Inflammatory macrophage treated with lipopolysaccharide for 1 hour (primary cell): ENCODE measurements at regions not wholly inside any gene's neighbourhood (a gene's known extent, or its start where the extent isn't known, plus 50 kb on each side); places are given as distances from the start of the nearest gene placed in this dataset.
"Not testable (repeated sequence)": the region's sequence is repeated elsewhere in the genome, so short reads cannot be mapped to it uniquely, and the experiment has no call there.

ENCODE experiments used
- DNase-seq, 2 donors: peaks; one replicate each; pipeline ENCODE4 v3.0.0-alpha.2; 2020 to 2022

- DNase-seq = no peak
These were observed 500.3 kb upstream of the ADGRB3 start for GRCh38 chr6:68134796-68135195.

- no peak for DNase-seq
These were observed 506.9 kb upstream of the ADGRB3 start for GRCh38 chr6:68128211-68128610.

- no peak for DNase-seq
These were observed 508.0 kb upstream of the ADGRB3 start for GRCh38 chr6:68127074-68127473.

GRCh38 chr6:68126089-68126749, 508.9 kb upstream of the ADGRB3 start:
- no peak for DNase-seq

DNA sequence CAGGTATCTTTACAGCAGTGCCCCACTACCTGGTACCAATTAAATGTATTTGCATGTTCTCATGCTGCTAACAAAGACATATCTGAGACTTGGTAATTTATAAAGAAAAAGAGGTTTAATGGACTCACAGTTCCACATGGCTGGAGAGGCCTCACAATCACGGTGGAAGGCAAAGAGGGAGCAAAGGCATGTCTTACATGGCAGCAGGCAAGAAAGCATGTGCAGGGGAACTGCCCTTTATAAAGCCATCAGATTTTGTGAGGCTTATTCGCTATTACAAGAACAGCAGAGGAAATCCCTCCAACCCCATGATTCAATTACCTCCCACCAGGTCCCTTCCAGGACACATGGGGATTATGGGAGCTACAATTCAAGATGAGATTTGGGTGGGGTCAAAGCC, 512.1 kb upstream of the ADGRB3 start:
- not testable (repeated sequence) for DNase-seq

GRCh38 chr6:68122032-68122431, 513.0 kb upstream of the ADGRB3 start:
- DNase-seq = no peak

- DNase-seq = not testable (repeated sequence)
These were observed 514.1 kb upstream of the ADGRB3 start for GRCh38 chr6:68120954-68121353.

DNA sequence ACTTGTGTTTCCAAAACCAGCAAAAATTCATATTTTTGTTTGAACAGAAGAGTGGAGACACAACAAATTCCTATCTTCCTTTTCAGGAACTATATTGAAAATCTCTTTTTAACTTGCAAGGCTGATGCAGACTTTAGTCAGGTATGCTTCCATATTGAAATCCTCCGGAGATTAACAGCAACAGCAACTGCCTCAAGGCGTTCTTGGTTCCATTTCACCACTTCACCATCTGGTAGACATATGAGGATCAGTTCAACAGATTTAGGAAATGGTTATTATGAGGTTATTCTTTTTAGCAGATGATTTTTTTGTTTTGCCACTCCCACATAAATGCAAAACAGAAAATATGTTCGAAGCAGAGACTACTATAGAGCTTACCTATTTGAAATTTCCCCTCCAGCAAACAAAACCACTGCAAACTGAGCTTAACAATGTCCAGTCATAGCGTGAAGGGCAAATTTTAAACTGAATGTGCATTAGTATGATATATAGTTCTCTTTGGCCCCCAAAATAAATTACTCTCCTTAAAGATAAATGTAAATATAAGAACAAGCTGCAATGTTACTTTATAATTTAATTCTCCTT, 520.5 kb upstream of the ADGRB3 start:
- DNase-seq = no peak

DNA sequence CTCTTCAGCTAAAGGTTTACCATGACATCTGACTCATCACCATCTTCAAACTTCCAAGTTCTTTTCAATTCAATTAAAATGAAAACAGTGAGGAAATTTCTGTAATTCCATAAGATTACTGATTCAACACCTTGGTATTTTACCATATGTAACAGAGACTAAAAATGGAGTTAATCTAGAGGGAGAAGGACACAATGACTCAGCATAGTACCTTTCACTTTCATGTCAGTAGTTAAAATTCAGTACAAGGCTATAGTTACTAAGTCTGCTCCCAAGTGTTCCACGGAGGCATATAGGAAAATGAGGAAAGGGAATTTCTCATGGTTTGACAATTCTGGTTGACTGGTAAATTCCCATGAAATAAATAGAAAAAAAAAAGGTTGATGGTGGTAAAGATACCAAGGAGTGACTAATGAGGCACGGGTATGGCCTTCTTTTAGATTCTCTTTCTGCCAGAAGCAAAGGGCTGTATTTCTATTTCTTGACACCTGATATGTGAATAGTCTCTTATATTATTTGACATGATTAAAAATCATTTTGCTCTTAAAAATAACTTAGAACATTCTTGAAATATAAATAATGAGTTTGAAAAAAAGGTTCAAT, 526.7 kb upstream of the ADGRB3 start:
- DNase-seq = no peak

DNA sequence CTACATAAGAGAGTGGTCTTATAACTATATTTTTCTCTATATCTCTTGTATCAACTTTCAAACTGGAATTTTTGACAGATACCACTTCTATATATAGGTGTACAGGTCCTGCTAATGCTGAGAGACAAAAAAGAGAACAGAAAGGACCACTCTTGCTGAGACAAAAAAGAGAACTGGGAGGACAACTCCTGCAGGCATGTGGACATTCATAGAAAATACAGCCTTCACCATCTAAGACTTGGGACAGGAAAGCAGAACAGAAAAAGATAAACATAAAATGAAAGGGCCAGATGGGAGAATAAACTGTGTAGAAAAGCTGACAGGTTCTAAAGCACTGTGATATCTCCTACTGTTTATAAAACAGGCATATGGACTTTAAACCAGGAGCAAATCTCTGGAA, 541.0 kb upstream of the ADGRB3 start:
- no peak for DNase-seq

DNA sequence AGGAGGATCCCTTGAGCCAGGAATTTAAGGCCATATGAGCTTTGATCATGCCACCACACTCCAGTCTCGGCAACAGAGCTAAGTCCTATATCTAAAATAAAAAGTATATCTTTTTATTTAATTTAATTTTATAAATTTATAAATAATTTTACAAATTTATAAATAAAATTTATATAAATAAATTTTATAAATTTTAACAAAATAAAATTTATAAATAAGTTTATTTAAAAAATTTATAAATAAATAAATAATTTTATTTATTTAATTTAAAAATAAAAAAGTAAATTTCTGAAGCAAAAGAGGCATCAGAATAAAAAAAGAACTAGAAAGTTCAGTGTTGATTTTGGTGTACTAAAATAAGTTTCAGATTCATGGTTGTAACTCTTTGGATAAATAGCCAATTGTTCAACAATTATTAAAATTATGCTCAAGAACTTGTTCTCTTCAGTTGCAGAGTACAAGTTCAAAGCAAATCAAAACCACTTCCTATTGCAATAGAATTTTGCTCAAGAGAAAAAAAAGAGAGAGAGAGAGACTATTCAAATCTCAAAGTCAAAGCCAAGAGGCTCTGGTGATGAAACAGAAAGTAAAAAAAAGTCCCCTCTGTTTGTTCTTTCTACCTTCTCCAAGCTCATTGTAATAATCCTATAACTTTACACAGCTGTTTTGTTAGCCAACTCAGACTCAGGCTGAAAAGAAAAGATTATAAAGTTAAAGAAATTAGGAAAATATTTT, 547.5 kb upstream of the ADGRB3 start:
- peak in 1 of 2 donors; percentile 2 for DNase-seq

DNA sequence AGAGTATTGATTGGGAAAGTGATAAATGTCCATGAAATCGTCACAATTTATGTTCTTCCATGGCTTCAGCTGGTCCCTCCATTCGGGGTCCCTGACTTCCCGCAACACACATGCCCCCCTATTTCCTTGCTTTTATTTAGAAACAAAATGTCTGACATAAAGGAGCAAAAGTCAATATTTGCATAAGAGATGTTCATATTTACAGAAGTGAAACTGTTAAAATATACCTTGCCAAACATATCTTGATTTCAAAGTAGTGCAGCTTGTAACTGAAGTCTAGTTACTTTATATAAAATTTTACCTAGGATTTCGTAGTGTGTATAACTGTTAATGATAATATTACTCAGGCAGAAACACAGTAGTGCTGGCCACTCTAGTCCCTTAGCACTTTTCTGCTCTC, 548.9 kb upstream of the ADGRB3 start:
- no peak for DNase-seq

DNA sequence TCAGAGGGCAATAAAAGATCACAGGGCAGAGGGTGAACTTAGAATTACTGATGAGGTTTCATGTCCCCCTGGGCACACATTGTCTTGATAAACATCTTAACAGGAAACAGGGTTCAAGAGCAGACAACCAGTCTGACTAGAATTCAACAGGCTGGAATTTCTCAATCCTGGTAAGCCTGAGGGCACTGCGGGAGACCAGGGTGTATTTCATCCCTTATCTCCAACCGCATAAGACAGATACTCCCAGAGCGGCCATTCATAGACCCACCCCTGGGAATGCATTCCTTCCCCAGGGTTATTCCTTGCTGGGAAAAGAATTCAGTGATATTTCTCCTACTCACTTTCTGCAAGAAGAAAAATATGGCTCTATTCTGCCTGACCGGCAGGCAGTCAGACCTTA, 549.5 kb upstream of the ADGRB3 start:
- not testable (repeated sequence) for DNase-seq

- DNase-seq = no peak
These were observed 553.0 kb upstream of the ADGRB3 start for GRCh38 chr6:68082086-68082485.

- DNase-seq = no peak
These were observed 555.0 kb upstream of the ADGRB3 start for GRCh38 chr6:68080074-68080473.

DNA sequence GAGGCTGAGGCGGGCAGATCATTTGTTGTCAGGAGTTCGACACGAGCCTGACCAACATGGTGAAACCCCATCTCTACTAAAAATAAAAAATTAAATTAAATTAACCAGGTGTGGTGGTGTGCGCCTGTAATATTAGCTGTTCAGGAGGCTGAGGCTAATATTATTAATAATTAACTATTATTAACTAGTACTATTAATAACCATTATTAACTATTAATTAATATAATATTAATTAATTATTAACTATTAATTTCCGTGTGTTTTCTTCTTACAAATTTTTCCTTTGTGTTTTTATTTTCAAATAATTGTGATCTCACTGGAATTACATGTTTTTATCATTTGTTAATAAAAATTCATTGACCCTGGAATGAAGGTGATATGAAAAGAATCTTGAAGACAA, 557.4 kb upstream of the ADGRB3 start:
- no peak for DNase-seq

DNA sequence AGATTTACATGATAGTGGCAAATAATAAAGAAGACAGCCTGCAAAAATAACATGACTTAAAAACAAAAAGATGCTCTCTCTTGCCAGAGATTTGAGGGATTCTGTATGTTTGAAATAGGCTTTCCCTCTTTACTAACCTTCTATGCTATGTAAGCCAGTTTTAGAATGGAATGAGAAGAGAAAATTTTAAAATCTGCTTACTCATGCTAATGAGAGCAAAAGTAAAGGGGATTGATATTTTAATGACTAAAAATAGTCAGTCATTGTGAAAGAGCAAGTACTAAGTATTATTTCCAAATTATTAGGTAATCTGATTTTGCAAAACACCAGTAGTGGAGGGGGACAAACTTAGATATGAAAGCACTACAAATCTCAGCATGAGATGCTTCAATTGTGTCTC, 563.3 kb upstream of the ADGRB3 start:
- DNase-seq = no peak

GRCh38 chr6:68069921-68070710, 565.0 kb upstream of the ADGRB3 start:
- DNase-seq = no peak

- DNase-seq = no peak
These were observed 575.2 kb upstream of the ADGRB3 start for GRCh38 chr6:68059899-68060298.

DNA sequence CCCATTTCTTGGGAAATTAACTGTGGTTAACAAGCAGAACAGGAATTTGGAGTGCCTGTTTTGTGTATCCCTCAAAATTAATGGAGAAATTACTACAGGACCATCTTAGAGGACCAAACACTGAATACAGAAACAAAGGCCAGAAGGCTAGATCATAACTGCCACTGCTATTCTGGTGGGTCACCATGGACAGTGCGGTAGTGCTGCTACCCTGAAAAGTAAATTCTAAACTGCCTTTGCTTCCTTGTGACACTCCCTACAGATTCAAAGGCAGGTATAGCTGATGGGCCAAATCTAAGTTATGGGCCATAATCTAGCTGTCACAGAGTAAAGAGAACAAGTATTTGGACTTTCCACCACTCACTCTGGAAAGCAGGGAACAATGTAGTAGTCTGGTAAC, 575.8 kb upstream of the ADGRB3 start:
- no peak for DNase-seq

- DNase-seq = not testable (repeated sequence)
These were observed 578.5 kb upstream of the ADGRB3 start for GRCh38 chr6:68056596-68056995.

DNA sequence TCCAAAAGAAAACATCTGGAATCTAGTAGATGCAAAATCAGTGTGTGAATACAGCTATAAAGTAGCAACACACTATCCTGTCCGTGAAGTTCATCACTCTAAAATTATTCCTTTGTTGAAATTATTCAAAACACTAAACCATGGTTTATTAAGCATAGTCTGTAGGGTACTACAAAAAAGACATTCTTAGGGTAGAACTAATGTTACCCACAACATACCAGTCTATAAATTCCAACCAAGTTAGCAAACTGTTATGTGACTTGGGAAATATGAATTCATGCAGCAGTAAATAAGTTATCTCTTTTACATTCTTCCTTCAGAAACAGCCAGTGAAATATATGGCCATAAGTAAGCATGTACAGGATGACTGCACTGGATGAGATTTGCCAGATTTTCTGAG, 580.3 kb upstream of the ADGRB3 start:
- no peak for DNase-seq

DNA sequence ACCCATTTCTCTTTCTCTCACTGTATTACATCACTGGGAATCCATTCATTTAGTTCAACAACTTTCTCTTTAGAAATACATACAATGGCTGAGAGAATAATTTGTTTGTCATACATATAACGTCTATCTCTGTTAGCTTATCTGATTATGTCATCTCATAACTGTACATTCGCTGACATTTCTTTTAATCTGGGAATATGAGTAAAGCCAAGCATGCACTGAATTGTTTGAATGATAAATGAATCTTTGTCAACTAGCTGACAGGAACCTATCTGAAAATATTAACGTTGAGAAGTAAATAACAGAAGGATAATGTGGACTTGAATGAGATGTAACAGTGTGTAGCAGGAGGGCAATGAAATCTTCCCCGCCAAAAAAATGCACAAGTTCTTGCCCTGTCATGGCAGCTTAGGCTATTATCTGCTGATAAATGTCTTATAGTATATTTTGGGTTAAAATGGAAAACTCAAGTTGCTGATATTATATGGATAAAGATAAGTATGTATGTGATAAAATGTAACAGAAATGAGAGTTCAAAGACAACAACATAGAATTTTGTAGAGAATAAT, 581.2 kb upstream of the ADGRB3 start:
- no peak for DNase-seq
